AG09309 (cell line): ENCODE measurements at regions not wholly inside any gene's neighbourhood (a gene's known extent, or its start where the extent isn't known, plus 50 kb on each side); places are given as distances from the start of the nearest gene placed in this dataset.
"Not testable (repeated sequence)": the region's sequence is repeated elsewhere in the genome, so short reads cannot be mapped to it uniquely, and the experiment has no call there.

ENCODE experiments used
- DNase-seq: peaks from one replicate; pipeline ENCODE4 v3.0.0-alpha.2; 2010; ENCODE audit warnings: low read depth
- H3K4me3 ChIP-seq: 2 replicates; pipeline ENCODE4 v1.5.1; 2011; ENCODE audit warnings: mild to moderate bottlenecking, low read depth, low read length, moderate library complexity; ENCODE audit not compliant: control insufficient read depth
- TF ChIP-seq, protein P1 (sequence below): IDR thresholded peaks from 2 replicates; pipeline ENCODE4 v1.5.1; 2011; ENCODE audit warnings: mild to moderate bottlenecking, low read depth, low read length, inconsistent platforms; ENCODE audit not compliant: insufficient read depth, control insufficient read depth; ENCODE audit errors: missing control alignments

DNA sequence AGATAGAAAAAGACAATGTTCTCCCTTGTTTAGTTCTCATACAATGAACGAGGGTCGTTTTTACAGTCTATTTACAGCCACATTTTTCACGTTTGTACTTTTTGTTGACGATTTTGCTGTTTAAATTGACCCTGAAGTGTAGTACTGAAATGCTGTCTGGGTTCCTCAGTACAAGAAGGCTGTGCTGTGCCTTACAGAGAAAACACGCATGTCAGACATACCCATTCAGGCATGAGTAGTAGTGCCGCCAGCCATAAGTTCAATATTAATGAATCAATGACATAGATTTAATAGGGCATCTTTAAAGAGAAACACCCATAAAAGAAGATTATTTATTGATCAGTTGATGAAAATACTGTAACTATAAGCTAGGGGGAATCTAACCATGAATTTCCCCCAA, 459.8 kb upstream of the EPHA5 start:
- TF ChIP-seq, protein P1, sequence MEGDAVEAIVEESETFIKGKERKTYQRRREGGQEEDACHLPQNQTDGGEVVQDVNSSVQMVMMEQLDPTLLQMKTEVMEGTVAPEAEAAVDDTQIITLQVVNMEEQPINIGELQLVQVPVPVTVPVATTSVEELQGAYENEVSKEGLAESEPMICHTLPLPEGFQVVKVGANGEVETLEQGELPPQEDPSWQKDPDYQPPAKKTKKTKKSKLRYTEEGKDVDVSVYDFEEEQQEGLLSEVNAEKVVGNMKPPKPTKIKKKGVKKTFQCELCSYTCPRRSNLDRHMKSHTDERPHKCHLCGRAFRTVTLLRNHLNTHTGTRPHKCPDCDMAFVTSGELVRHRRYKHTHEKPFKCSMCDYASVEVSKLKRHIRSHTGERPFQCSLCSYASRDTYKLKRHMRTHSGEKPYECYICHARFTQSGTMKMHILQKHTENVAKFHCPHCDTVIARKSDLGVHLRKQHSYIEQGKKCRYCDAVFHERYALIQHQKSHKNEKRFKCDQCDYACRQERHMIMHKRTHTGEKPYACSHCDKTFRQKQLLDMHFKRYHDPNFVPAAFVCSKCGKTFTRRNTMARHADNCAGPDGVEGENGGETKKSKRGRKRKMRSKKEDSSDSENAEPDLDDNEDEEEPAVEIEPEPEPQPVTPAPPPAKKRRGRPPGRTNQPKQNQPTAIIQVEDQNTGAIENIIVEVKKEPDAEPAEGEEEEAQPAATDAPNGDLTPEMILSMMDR: no peak
- DNase-seq: no peak
- H3K4me3 ChIP-seq: no peak overlapping the region

DNA sequence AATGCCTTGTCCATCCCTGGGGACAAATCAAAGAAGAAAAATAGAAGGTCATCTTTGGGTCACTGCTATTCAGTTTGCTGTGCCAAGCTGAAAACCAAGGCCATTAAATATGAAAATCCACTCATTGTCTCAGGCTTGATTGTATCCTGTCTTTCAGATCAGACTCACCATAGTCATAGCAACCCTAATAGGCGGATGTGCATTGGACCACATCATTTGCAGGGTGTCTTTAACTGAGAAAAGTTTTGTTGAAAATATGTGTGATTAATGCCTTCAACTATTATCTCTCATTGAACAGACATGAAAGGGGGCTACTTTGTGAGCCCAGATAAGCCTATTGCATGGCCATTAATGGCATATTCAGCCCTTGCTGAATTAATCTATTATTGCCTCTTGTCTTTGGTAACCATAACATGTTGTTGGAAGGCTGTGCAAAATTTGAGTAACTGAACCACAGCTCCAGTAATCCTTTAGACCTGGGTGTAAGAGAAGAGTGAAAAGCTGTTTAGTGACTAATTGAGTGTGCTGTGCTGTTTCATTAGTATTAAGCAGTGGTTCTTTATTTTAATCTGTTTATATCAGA, 453.6 kb upstream of the EPHA5 start:
- no peak for DNase-seq
- TF ChIP-seq, protein P1: no peak
- H3K4me3 ChIP-seq: no peak overlapping the region

DNA sequence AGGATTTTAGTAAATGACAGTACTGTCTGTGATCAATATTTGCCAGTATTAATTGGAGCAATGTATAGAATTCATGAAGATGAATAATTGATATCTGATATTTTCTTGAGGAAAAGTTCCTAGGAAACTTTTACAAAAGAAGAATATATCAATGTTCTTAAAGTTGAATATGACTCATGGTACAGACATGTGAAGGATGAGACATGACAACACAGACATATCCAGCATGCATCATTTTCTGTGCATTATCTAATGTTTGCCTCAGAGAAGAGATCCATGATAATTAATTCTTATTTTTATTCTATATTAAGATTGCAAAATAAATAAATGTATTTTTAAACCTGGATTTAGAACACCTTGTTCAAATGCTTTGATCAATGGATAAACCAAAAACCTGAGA, 452.9 kb upstream of the EPHA5 start:
- no peak for DNase-seq
- H3K4me3 ChIP-seq: no peak overlapping the region
- TF ChIP-seq, protein P1: no peak

DNA sequence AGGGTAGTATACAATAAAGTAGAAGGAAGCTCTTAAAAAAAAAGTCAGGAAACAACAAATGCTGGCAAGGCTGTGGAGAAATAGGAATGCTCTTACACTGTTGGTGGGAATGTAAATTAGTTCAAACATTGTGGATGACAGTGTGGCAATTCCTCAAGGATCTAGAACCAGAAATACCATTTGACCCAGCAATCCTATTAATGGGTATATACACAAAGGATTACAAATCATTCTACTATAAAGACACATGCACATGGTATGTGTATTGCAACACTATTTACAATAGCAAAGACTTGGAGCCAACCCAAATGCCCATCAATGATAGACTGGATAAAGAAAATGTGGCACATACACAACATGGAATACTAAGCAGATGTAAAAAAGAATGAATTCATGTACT, 444.9 kb upstream of the EPHA5 start:
- DNase-seq, H3K4me3 ChIP-seq: not testable (repeated sequence)

DNA sequence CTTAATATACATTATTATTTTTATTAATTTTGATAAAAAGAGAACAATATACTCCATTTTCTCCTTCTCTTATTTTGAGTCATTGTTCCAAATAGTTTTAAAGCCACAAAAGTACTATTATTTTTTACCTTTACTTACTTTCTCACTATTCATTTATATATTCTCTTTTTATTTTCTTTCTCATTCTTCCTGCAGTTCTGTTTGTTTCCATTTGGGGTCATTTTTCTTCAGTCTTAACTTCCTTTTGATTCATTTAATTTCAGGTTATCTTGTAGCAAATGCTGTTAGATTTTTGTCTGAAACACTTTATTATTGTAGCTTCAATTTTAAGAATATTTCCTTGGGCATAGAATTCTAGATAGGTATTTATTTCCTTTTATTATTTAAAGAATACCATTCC, 438.6 kb upstream of the EPHA5 start:
- TF ChIP-seq, protein P1: no peak
- H3K4me3 ChIP-seq: no peak overlapping the region
- no peak for DNase-seq

DNA sequence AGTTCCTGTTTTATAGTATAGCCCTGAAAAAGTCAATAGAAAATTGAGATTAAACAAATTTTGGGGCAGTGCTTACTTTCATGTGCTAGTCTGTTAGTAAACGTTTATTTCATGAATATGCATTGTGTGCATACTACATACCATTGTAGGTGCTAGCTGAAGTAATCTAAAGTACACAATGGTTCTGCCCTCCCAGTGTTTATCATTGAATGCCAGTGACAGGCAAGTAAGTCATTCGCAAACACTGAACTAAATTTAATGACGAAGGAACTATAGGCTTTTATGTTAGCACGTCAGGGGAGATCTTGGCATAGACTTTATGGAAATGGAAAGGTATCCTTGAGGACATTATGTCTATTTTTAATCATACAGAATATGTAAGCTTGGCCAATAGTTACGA, 426.9 kb upstream of the EPHA5 start:
- DNase-seq: no peak
- TF ChIP-seq, protein P1: no peak
- no peak overlapping the region for H3K4me3 ChIP-seq

DNA sequence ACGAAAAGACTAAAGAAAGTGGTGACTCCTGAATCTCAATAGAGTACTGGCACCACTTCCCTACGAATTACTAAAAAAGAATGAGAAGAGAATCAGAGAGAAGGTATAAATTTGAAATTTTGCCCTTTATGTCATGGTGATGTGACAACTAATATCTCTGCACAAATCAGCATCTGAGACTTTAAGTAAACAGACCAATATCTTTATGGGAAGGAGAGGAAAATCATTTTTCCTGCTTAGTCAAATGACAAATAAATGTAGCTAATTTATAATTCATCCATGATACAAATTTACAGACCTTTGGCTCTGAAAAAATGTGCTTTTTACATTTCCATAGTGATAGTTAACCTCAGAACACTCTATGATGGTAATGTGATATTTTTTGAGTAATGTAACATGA, 424.8 kb upstream of the EPHA5 start:
- no peak for DNase-seq

More for the DNA sequence above, 424.8 kb upstream of the EPHA5 start:
- TF ChIP-seq, protein P1: no peak
- H3K4me3 ChIP-seq: no peak overlapping the region
